Adrenal gland (tissue), 9 donors: ENCODE measurements at regions not wholly inside any gene's neighbourhood (a gene's known extent, or its start where the extent isn't known, plus 50 kb on each side); places are given as distances from the start of the nearest gene placed in this dataset.

ENCODE experiments used
- DNase-seq, 7 donors: peaks; one replicate each; pipeline ENCODE4 v3.0.0-alpha.2; 2019 to 2020
- H3K27ac ChIP-seq, 5 donors: fragments of 200-600 bp; sonication (generic) in 4 of 5; 1 replicate in 3 of 5; 2 replicates in 2 of 5; pipeline versions ENCODE4 v1.5.1 to v1.8.0; 2016 to 2020; ENCODE audit warnings: mild to moderate bottlenecking in 1 of 5
- H3K27me3 ChIP-seq: fragments of 200-600 bp; 2 replicates; pipeline ENCODE4 v1.8.0; 2021
- H3K36me3 ChIP-seq, 2 donors: fragments of 200-600 bp; replicated peaks in 1 of 2; 1 replicate in 1 of 2; 2 replicates in 1 of 2; pipeline versions ENCODE4 v1.5.1 to v1.8.0; 2018 to 2022
- H3K4me1 ChIP-seq, 2 donors: fragments of 200-600 bp; replicated peaks in 1 of 2; 1 replicate in 1 of 2; 2 replicates in 1 of 2; pipeline versions ENCODE4 v1.5.1 to v1.8.0; 2018 to 2021
- H3K4me3 ChIP-seq, 4 donors: fragments of 200-600 bp; sonication (generic) in 3 of 4; one replicate each; pipeline ENCODE4 v1.5.1; 2016 to 2018
- H3K9me3 ChIP-seq, 3 donors: fragments of 200-600 bp; sonication (generic) in 1 of 3; replicated peaks in 1 of 3; 1 replicate in 2 of 3; 2 replicates in 1 of 3; pipeline versions ENCODE4 v1.5.1 to v1.8.0; 2016 to 2021
- POLR2A ChIP-seq, 2 donors: fragments of 450-650 bp; IDR thresholded peaks; one replicate each; pipeline ENCODE4 v1.6.1; 2017; ENCODE audit warnings: antibody characterized with exemption in 2 of 2, mild to moderate bottlenecking in 2 of 2, moderate library complexity in 1 of 2
- WGBS, 4 donors: extraction: QIAGEN DNeasy Blood & Tissue Kit in 2 of 4; methylation state at CpG; one replicate each; pipeline versions ENCODE4 v1.1.5 to v1.1.7; 2013 to 2017; 5-methylcytosine and 5-hydroxymethylcytosine counted together
- intact Hi-C, 2 donors: fragments of 100-400 bp; cut with DNase I; formaldehyde crosslinking; loops; one replicate each; pipeline versions ENCODE4 v1.14.1 to v1.15.0; 2022 to 2023
- TF ChIP-seq, protein P1 (sequence below), 6 experiments: fragments of 450-650 bp in 4 of 6; fragments of 200-600 bp in 2 of 6; sonication (generic) in 1 of 6; IDR thresholded peaks; 1 replicate in 5 of 6; 2 replicates in 1 of 6; pipeline versions ENCODE4 v1.5.1 to v1.8.0; 2016 to 2021; ENCODE audit warnings: antibody characterized with exemption in 6 of 6, mild to moderate bottlenecking in 2 of 6, moderate library complexity in 1 of 6
- donor health status: healthy with polysubstance abuse.
- donor health status: Bipolar disorder and iron deficiency.
- donor health status: DM: yes; HTN: yes; CAD: no.
- donor health status: DM: no; HTN: no; CAD: no.
- donor health status: DM: no; HTN: no; CAD: no.

DNA sequence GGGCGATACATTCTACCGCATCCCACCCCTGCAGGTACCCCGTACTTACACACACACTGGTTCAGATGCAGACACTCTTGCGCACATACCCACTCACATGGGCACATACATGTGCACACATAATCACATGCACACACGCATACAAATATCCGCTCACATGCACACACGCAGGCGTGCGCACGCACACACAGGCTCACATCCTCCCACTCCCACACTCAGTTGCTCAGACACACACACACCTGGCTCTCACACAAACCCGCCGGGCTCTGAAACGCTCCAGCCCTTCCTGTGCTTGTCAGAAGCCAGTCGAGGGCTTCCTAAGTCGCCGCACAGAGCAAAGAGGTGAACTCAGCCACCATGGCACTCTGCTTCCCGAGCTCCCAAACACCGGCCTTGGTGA, 164.5 kb downstream of the CRYBB2 start:
- H3K27me3 ChIP-seq: no peaks in the 10 kb centered on the region
- H3K36me3 ChIP-seq: peaks cover 0 to 14% of the 10 kb centered on the region in 2 donors
- no peak overlapping the region for H3K27ac ChIP-seq
- WGBS, 4 donors: 81 to 89% (median 87%) methylated on average over 14 to 18 of the region's 18 CpGs
- no peak for TF ChIP-seq POLR2A (IDR thresholded peaks at IDR 0.05)
- TF ChIP-seq, protein P1, sequence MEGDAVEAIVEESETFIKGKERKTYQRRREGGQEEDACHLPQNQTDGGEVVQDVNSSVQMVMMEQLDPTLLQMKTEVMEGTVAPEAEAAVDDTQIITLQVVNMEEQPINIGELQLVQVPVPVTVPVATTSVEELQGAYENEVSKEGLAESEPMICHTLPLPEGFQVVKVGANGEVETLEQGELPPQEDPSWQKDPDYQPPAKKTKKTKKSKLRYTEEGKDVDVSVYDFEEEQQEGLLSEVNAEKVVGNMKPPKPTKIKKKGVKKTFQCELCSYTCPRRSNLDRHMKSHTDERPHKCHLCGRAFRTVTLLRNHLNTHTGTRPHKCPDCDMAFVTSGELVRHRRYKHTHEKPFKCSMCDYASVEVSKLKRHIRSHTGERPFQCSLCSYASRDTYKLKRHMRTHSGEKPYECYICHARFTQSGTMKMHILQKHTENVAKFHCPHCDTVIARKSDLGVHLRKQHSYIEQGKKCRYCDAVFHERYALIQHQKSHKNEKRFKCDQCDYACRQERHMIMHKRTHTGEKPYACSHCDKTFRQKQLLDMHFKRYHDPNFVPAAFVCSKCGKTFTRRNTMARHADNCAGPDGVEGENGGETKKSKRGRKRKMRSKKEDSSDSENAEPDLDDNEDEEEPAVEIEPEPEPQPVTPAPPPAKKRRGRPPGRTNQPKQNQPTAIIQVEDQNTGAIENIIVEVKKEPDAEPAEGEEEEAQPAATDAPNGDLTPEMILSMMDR (IDR thresholded peaks at IDR 0.05): no peak
- H3K9me3 ChIP-seq: no peaks in the 10 kb centered on the region
- no peak for DNase-seq
- no peak overlapping the region for H3K4me3 ChIP-seq
- intact Hi-C loops: no loop called here
- H3K4me1 ChIP-seq: peaks cover 4 to 9% of the 10 kb centered on the region in 2 donors

DNA sequence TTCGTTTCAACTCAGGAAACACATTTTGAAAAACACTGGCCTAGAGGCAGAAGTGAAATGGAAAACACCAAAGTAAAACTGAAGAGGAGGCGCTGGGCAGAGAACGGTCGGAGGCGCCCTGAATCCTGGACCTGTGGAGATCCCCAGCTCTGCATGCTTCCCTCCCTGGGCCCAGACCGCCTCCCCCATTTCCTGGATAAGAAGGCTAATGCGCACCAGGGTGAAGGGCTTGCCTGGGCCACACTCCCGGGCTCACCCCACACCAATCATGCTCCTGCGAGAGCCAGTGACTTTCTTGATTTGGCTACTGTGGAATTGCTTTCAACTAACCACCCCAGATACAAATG, 167.1 kb downstream of the CRYBB2 start:
- no peak for DNase-seq
- 82 to 90% (median 88%) methylated on average over 9 of the region's 9 CpGs for WGBS, 4 donors
- no peaks in the 10 kb centered on the region for H3K27me3 ChIP-seq
- intact Hi-C loops: no loop called here
- no peaks in the 10 kb centered on the region for H3K36me3 ChIP-seq
- TF ChIP-seq, protein P1 (IDR thresholded peaks at IDR 0.05): no peak
- TF ChIP-seq POLR2A (IDR thresholded peaks at IDR 0.05): no peak
- no peaks in the 10 kb centered on the region for H3K9me3 ChIP-seq
- peaks cover 4 to 19% of the 10 kb centered on the region in 2 donors for H3K4me1 ChIP-seq
- no peak overlapping the region for H3K27ac ChIP-seq
- H3K4me3 ChIP-seq: no peak overlapping the region

DNA sequence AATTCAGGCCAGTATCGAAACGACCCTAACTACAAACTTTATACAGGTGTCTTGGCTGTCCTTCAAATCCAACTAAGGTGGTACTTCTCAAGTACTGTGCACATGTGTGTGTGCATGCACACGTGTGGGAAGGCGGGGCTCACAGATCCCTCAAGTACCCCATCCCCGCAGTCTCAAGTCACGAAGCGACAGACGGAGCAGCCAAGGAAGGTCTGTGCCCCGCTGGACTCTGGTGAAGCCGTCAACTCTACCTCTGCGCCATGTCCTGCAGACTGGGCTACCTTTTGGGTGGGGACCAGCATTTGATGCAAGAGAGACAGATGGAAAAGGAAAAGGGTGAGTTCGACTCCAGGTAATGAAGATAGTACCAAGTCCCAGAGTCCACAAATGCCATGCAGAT, 169.0 kb downstream of the CRYBB2 start:
- H3K9me3 ChIP-seq: no peaks in the 10 kb centered on the region
- H3K36me3 ChIP-seq: no peaks in the 10 kb centered on the region
- H3K27ac ChIP-seq: no peak overlapping the region
- H3K4me1 ChIP-seq: peaks cover 4 to 19% of the 10 kb centered on the region in 2 donors
- no peak overlapping the region for H3K4me3 ChIP-seq
- no peak for DNase-seq
- H3K27me3 ChIP-seq: no peaks in the 10 kb centered on the region
- no peak for TF ChIP-seq POLR2A (IDR thresholded peaks at IDR 0.05)
- TF ChIP-seq, protein P1 (IDR thresholded peaks at IDR 0.05): no peak
- intact Hi-C loops: no loop called here
- WGBS, 4 donors: 91 to 95% (median 92%) methylated on average over 12 of the region's 12 CpGs

DNA sequence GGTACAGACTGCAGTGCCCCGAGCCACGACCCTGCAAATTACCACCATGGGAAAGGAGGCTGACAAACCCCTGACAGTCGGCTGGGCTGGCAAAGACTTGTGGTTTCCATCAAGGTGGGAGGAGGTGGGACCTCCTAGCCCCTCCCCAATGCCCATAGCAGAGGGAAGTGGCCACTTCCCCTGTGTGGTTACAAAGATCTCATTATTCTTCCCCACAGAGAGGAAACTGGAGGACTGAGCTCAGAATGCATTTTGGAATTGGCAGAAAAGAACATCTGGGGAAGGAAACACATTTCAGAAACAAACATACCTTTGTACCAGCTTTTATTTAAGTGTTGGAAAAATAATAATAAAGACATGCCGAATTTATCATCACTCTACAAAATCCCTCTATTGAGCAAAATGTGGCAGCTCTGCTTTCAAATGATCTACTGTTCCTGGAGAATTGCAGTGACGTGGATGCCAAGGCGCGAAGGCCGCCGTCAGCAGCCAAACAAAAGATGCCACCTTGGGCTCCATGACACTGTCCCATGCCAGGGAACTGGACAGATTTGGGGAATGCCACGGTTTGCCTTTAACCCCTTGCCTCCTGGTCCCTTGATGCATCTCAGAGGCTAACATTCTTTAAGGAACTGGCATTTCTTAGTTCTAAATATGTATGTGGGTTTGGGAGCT, 169.6 kb downstream of the CRYBB2 start:
- peaks cover 4 to 19% of the 10 kb centered on the region in 2 donors for H3K4me1 ChIP-seq
- intact Hi-C loops: no loop called here
- 52 to 71% (median 58%) methylated on average over 7 to 10 of the region's 10 CpGs for WGBS, 4 donors

More for the DNA sequence above, 169.6 kb downstream of the CRYBB2 start:
- TF ChIP-seq POLR2A (IDR thresholded peaks at IDR 0.05): no peak
- TF ChIP-seq, protein P1 (IDR thresholded peaks at IDR 0.05): no peak
- Histone ChIP-seq H3K9me3 (no peaks in the 10 kb centered on the region), H3K4me3 (no peak overlapping the region), H3K27me3 (no peaks in the 10 kb centered on the region), H3K36me3 (no peaks in the 10 kb centered on the region), H3K27ac (no peak overlapping the region)
- DNase-seq: no peak
